H9 (cell line): ENCODE measurements at regions not wholly inside any gene's neighbourhood (a gene's known extent, or its start where the extent isn't known, plus 50 kb on each side); places are given as distances from the start of the nearest gene placed in this dataset.

ENCODE experiments used
- DNase-seq: peaks from one replicate; pipeline ENCODE4 v3.0.0-alpha.2; 2017
- H2AFZ ChIP-seq: one replicate; pipeline ENCODE4 v1.6.1; 2013; ENCODE audit warnings: mild to moderate bottlenecking, low read length, control low read depth, moderate library complexity
- H2AK5ac ChIP-seq: 2 replicates; pipeline ENCODE4 v1.6.1; 2013; ENCODE audit warnings: low read length, control low read depth, mixed read lengths; ENCODE audit not compliant: insufficient read length
- H2BK120ac ChIP-seq: one replicate; pipeline ENCODE4 v1.6.1; 2013; ENCODE audit warnings: low read depth, mild to moderate bottlenecking, low read length, control low read depth, inconsistent platforms; ENCODE audit not compliant: poor library complexity, severe bottlenecking
- H2BK12ac ChIP-seq: 2 replicates; pipeline ENCODE4 v1.6.1; 2013; ENCODE audit warnings: low read length, control low read depth, mixed read lengths, low read depth; ENCODE audit not compliant: insufficient read length
- H2BK15ac ChIP-seq: 2 replicates; pipeline ENCODE4 v1.6.1; 2013; ENCODE audit warnings: low read depth, low read length, control low read depth
- H2BK20ac ChIP-seq: one replicate; pipeline ENCODE4 v1.6.1; 2013; ENCODE audit warnings: low read depth, mild to moderate bottlenecking, low read length, control low read depth, inconsistent platforms; ENCODE audit not compliant: poor library complexity, severe bottlenecking
- H2BK5ac ChIP-seq: 2 replicates; pipeline ENCODE4 v1.6.1; 2013; ENCODE audit warnings: low read length, control low read depth, mixed read lengths; ENCODE audit not compliant: insufficient read length
- H3K14ac ChIP-seq: 2 replicates; pipeline ENCODE4 v1.6.1; 2013; ENCODE audit warnings: low read length, control low read depth; ENCODE audit not compliant: insufficient read depth
- H3K18ac ChIP-seq: 2 replicates; pipeline ENCODE4 v1.6.1; 2013; ENCODE audit warnings: low read depth, mild to moderate bottlenecking, mixed read lengths, low read length, control low read depth; ENCODE audit not compliant: insufficient read length
- H3K23ac ChIP-seq: 2 replicates; pipeline ENCODE4 v1.6.1; 2013; ENCODE audit warnings: low read length, control low read depth, mixed read lengths, low read depth; ENCODE audit not compliant: insufficient read length
- H3K23me2 ChIP-seq: 2 replicates; pipeline ENCODE4 v1.6.1; 2013; ENCODE audit warnings: low read depth, mild to moderate bottlenecking, mixed read lengths, low read length, control low read depth; ENCODE audit not compliant: insufficient read length, poor library complexity, severe bottlenecking
- H3K27ac ChIP-seq: 2 replicates; pipeline ENCODE4 v1.5.1; 2013; ENCODE audit warnings: low read length, control low read depth, mixed read lengths, low read depth; ENCODE audit not compliant: insufficient read length
- H3K27me3 ChIP-seq: 2 replicates; pipeline ENCODE4 v1.6.1; 2013; ENCODE audit warnings: low read length, control low read depth, inconsistent platforms; ENCODE audit not compliant: insufficient read depth
- H3K4ac ChIP-seq: 2 replicates; pipeline ENCODE4 v1.6.1; 2013; ENCODE audit warnings: low read depth, mild to moderate bottlenecking, control low read depth, inconsistent platforms, low read length, moderate library complexity
- H3K4me1 ChIP-seq: 2 replicates; pipeline ENCODE4 v1.6.1; 2013; ENCODE audit warnings: low read length, control low read depth, inconsistent platforms; ENCODE audit not compliant: insufficient read depth
- H3K4me2 ChIP-seq: 2 replicates; pipeline ENCODE4 v1.6.1; 2013; ENCODE audit warnings: low read length, control low read depth, mixed read lengths; ENCODE audit not compliant: insufficient read length, insufficient read depth
- H3K56ac ChIP-seq: 2 replicates; pipeline ENCODE4 v1.6.1; 2013; ENCODE audit warnings: low read depth, mild to moderate bottlenecking, mixed read lengths, low read length, control low read depth; ENCODE audit not compliant: insufficient read length
- H3K79me1 ChIP-seq: 2 replicates; pipeline ENCODE4 v1.6.1; 2013; ENCODE audit warnings: low read depth, mild to moderate bottlenecking, moderate library complexity, low read length, control low read depth, inconsistent platforms; ENCODE audit not compliant: insufficient read depth, poor library complexity, severe bottlenecking
- H3K79me2 ChIP-seq: 2 replicates; pipeline ENCODE4 v1.6.1; 2013; ENCODE audit warnings: low read length, control low read depth, inconsistent platforms; ENCODE audit not compliant: insufficient read depth
- H3K9ac ChIP-seq: 2 replicates; pipeline ENCODE4 v1.6.1; 2013; ENCODE audit warnings: low read length, control low read depth, mixed read lengths; ENCODE audit not compliant: insufficient read length; ENCODE audit errors: extremely low read depth
- H3K9me3 ChIP-seq: one replicate; pipeline ENCODE4 v1.6.1; 2013; ENCODE audit warnings: low read depth, low read length, inconsistent platforms; ENCODE audit not compliant: control insufficient read depth
- H3T11ph ChIP-seq: one replicate; pipeline ENCODE4 v1.6.1; 2013; ENCODE audit warnings: mild to moderate bottlenecking, low read length, control low read depth, inconsistent platforms
- H4K20me1 ChIP-seq: one replicate; pipeline ENCODE4 v1.6.1; 2013; ENCODE audit not compliant: control insufficient read depth, insufficient read length, insufficient read depth
- H4K5ac ChIP-seq: 2 replicates; pipeline ENCODE4 v1.6.1; 2013; ENCODE audit warnings: low read depth, mild to moderate bottlenecking, mixed read lengths, low read length, control low read depth; ENCODE audit not compliant: insufficient read length
- H4K8ac ChIP-seq: replicated peaks from 2 replicates; pipeline ENCODE4 v1.6.1; 2013; ENCODE audit warnings: low read length, control low read depth, mixed read lengths, low read depth; ENCODE audit not compliant: insufficient read length
- H4K91ac ChIP-seq: 2 replicates; pipeline ENCODE4 v1.6.1; 2013; ENCODE audit warnings: low read depth, mild to moderate bottlenecking, moderate library complexity, mixed read lengths, low read length, control low read depth; ENCODE audit not compliant: insufficient read length
- H3K27ac Mint-ChIP-seq, 3 experiments: 2 replicates in 2 of 3; 3 replicates in 1 of 3; pipeline ENCODE4 v1.8.0; 2020 to 2021; ENCODE audit warnings: mixed read lengths in 3 of 3, mild to moderate bottlenecking in 1 of 3, moderate library complexity in 1 of 3
- H3K27me3 Mint-ChIP-seq: 2 replicates; pipeline ENCODE4 v1.8.0; 2021; ENCODE audit warnings: low read depth, mild to moderate bottlenecking, moderate library complexity, mixed read lengths
- H3K36me3 Mint-ChIP-seq, 3 experiments: 2 replicates in 2 of 3; 3 replicates in 1 of 3; pipeline ENCODE4 v1.8.0; 2020 to 2021; ENCODE audit warnings: low read depth in 3 of 3, mixed read lengths in 3 of 3; ENCODE audit not compliant: insufficient read depth in 1 of 3
- H3K4me1 Mint-ChIP-seq, 2 experiments: 2 replicates each; pipeline ENCODE4 v1.8.0; 2020; ENCODE audit warnings: mixed read lengths in 2 of 2
- H3K4me3 Mint-ChIP-seq, 2 experiments: 2 replicates in 1 of 2; 3 replicates in 1 of 2; pipeline ENCODE4 v1.8.0; 2020 to 2021; ENCODE audit warnings: mild to moderate bottlenecking in 2 of 2, mixed read lengths in 2 of 2, moderate library complexity in 1 of 2
- H3K9me3 Mint-ChIP-seq, 2 experiments: 2 replicates in 1 of 2; 3 replicates in 1 of 2; pipeline ENCODE4 v1.8.0; 2020; ENCODE audit warnings: mild to moderate bottlenecking in 2 of 2, mixed read lengths in 2 of 2, moderate library complexity in 1 of 2
- CTCF ChIP-seq: fragments of 200-600 bp; sonication (generic); conservative IDR thresholded peaks from 3 replicates; pipeline ENCODE4 v1.8.0; 2021; ENCODE audit warnings: antibody characterized with exemption, mild to moderate bottlenecking
- WGBS: extraction: QIAGEN DNeasy Blood & Tissue Kit; methylation state at CpG from one replicate; pipeline ENCODE4 v1.1.7; 2013; ENCODE audit warnings: missing lambda C conversion rate, low lambda C conversion rate, mixed read lengths; ENCODE audit not compliant: insufficient read length; ENCODE audit errors: extremely low coverage; 5-methylcytosine and 5-hydroxymethylcytosine counted together

GRCh38 chr17:27153005-27153404, 140.9 kb upstream of the WSB1 start:
- Mint-ChIP-seq H3K27ac (no peak overlapping the region), H3K4me1 (no peaks in the 10 kb centered on the region), H3K9me3 (peaks cover 82 to 91% of the 10 kb centered on the region in 2 experiments), H3K4me3 (no peak overlapping the region), H3K27me3 (peaks cover 5% of the 10 kb centered on the region; the same call in 1 of the 2 replicates), H3K36me3 (peaks cover 0 to 22% (median 3%) of the 10 kb centered on the region in 3 experiments; a peak in 4 of 7 replicates)
- Histone ChIP-seq H2AK5ac (no peak overlapping the region), H3K14ac (no peak overlapping the region), H4K20me1 (no peaks in the 10 kb centered on the region), H3K18ac (no peak overlapping the region), H3K27ac (no peak overlapping the region), H3K56ac (no peak overlapping the region), H2BK120ac (no peak overlapping the region), H3K4me2 (no peak overlapping the region), H3K79me2 (no peaks in the 10 kb centered on the region), H2BK20ac (no peak overlapping the region), H3T11ph (no peak overlapping the region), H2BK12ac (no peak overlapping the region), H3K23me2 (no peaks in the 10 kb centered on the region), H2BK15ac (no peak overlapping the region), H3K23ac (no peak overlapping the region), H3K4me1 (no peaks in the 10 kb centered on the region), H4K8ac (no peak overlapping the region), H3K9ac (no peak overlapping the region), H2AFZ (no peak overlapping the region), H3K4ac (no peak overlapping the region), H3K9me3 (peaks cover 88% of the 10 kb centered on the region), H3K27me3 (no peaks in the 10 kb centered on the region), H3K79me1 (peaks cover 2% of the 10 kb centered on the region), H2BK5ac (no peak overlapping the region), H4K91ac (no peak overlapping the region), H4K5ac (no peak overlapping the region)
- no CpG with 5 or more reads among the region's 4 CpGs for WGBS
- no peak for TF ChIP-seq CTCF
- DNase-seq, result no peak
